ENCODE measurements at regions not wholly inside any gene's neighbourhood (a gene's known extent, or its start where the extent isn't known, plus 50 kb on each side); places are given as distances from the start of the nearest gene placed in this dataset.
"Not testable (repeated sequence)": the region's sequence is repeated elsewhere in the genome, so short reads cannot be mapped to it uniquely, and the experiment has no call there.

- DNase-seq = peak in 1 of 2 donors; percentile 1
Measured at GRCh38 chr3:73848173-73848906, 223.6 kb upstream of the PDZRN3 start.

GRCh38 chr3:73846951-73847350, 222.2 kb upstream of the PDZRN3 start:
- DNase-seq = no peak

- DNase-seq = no peak
Measured at GRCh38 chr3:73839032-73839431, 214.3 kb upstream of the PDZRN3 start.

- DNase-seq = no peak
Measured at GRCh38 chr3:73835945-73836344, 211.2 kb upstream of the PDZRN3 start.

- DNase-seq = no peak
Measured at GRCh38 chr3:73832426-73832825, 207.7 kb upstream of the PDZRN3 start.

- DNase-seq = no peak
Measured at GRCh38 chr3:73828348-73828747, 203.6 kb upstream of the PDZRN3 start.

- no peak for DNase-seq
Measured at GRCh38 chr3:73827725-73828211, 203.0 kb upstream of the PDZRN3 start.

- DNase-seq = no peak
Measured at GRCh38 chr3:73827204-73827603, 202.5 kb upstream of the PDZRN3 start.

- not testable (repeated sequence) for DNase-seq
Measured at GRCh38 chr3:73820896-73821295, 196.2 kb upstream of the PDZRN3 start.

GRCh38 chr3:73820431-73820830, 195.7 kb upstream of the PDZRN3 start:
- DNase-seq = no peak

GRCh38 chr3:73815966-73816365, 191.2 kb upstream of the PDZRN3 start:
- no peak for DNase-seq

GRCh38 chr3:73813692-73814292, 189.1 kb upstream of the PDZRN3 start:
- DNase-seq = no peak

- DNase-seq = peak in 1 of 2 donors; percentile 3
Measured at GRCh38 chr3:73813291-73813690, 188.6 kb upstream of the PDZRN3 start.

- no peak for DNase-seq
Measured at GRCh38 chr3:73812054-73812453, 187.3 kb upstream of the PDZRN3 start.

GRCh38 chr3:73808862-73809509, 184.2 kb upstream of the PDZRN3 start:
- DNase-seq = no peak

- no peak for DNase-seq
Measured at GRCh38 chr3:73805435-73805834, 180.7 kb upstream of the PDZRN3 start.

- no peak for DNase-seq
Measured at GRCh38 chr3:73804204-73804603, 179.5 kb upstream of the PDZRN3 start.

- DNase-seq = no peak
Measured at GRCh38 chr3:73801444-73801843, 176.7 kb upstream of the PDZRN3 start.

GRCh38 chr3:73797311-73797710, 172.6 kb upstream of the PDZRN3 start:
- no peak for DNase-seq

- no peak for DNase-seq
Measured at GRCh38 chr3:73796382-73796781, 171.6 kb upstream of the PDZRN3 start.

- no peak for DNase-seq
Measured at GRCh38 chr3:73791356-73791755, 166.6 kb upstream of the PDZRN3 start.

- DNase-seq = no peak
Measured at GRCh38 chr3:73789825-73790444, 165.2 kb upstream of the PDZRN3 start.

GRCh38 chr3:73787620-73788019, 162.9 kb upstream of the PDZRN3 start:
- DNase-seq = no peak

Data from inflammatory macrophage (primary cell).